ENCODE measurements at regions not wholly inside any gene's neighbourhood (a gene's known extent, or its start where the extent isn't known, plus 50 kb on each side); places are given as distances from the start of the nearest gene placed in this dataset.

GRCh38 chr4:132893787-132894186 lies 255.3 kb upstream of the PCDH10 start:
- H3K79me2 ChIP-seq (ENCODE audit: insufficient read depth, low read length): no peaks in the 10 kb centered on the region
- BruUV-seq (replicated peaks): no TSS peak
- RAD21 ChIA-PET (ENCODE audit: low non-redundant PET in 1 of 2, low total read pairs in 2 of 2, uncharacterized antibody in 2 of 2, unreplicated experiment in 2 of 2): no interaction called here
- H2AFZ ChIP-seq (ENCODE audit: low read depth, low read length, poor library complexity, severe bottlenecking): no peak overlapping the region
- no peaks in the 10 kb centered on the region for H3K27me3 ChIP-seq (ENCODE audit: insufficient read depth, low read length)
- DNase-seq (ENCODE audit: low read depth, low spot score): no peak
- no peak overlapping the region for H3K9ac ChIP-seq (ENCODE audit: low read length)
- no peak overlapping the region for H3K4me3 ChIP-seq (replicated peaks in 1 of 2; ENCODE audit: low read depth in 1 of 2, low read length in 2 of 2)
- intact Hi-C loops (cut with micrococcal nuclease): no loop called here
- H3K4me2 ChIP-seq (ENCODE audit: low read length): no peak overlapping the region
- TF ChIP-seq POLR2AphosphoS5 (IDR thresholded peaks at IDR 0.05; ENCODE audit: low read depth, low read length): no peak
- no peak for TF ChIP-seq POLR2A (IDR thresholded peaks at IDR 0.05; ENCODE audit: borderline replicate concordance, extremely low read depth, insufficient read depth, insufficient read length)
- TF ChIP-seq EZH2 (IDR thresholded peaks at IDR 0.05): no peak
- TF ChIP-seq CBX3 (IDR thresholded peaks at IDR 0.05; ENCODE audit: low read depth): no peak
- CTCF ChIA-PET: no interaction called here
- no peak for ATAC-seq
- H3K9me2 ChIP-seq (ENCODE audit: insufficient read depth): peaks cover 3% of the 10 kb centered on the region; the same call in 1 of the 2 replicates
- no peaks in the 10 kb centered on the region for H3K36me3 ChIP-seq (ENCODE audit: control insufficient read depth in 1 of 2, insufficient read depth in 2 of 2, low read length in 2 of 2)
- H3K9me3 ChIP-seq (ENCODE audit: control insufficient read depth in 1 of 2, insufficient read depth in 1 of 2, low read depth in 1 of 2, low read length in 2 of 2): no peaks in the 10 kb centered on the region
- no peak overlapping the region for H3K27ac ChIP-seq (ENCODE audit: low read depth, low read length)
- H4K20me1 ChIP-seq (ENCODE audit: insufficient read depth): no peaks in the 10 kb centered on the region
- POLR2A ChIA-PET: no interaction called here
- no peaks in the 10 kb centered on the region for H3K4me1 ChIP-seq (ENCODE audit: control insufficient read depth in 1 of 2, insufficient read depth in 2 of 2, low read length in 2 of 2)

- no peaks in the 10 kb centered on the region for H3K4me1 ChIP-seq (ENCODE audit: control insufficient read depth in 1 of 2, insufficient read depth in 2 of 2, low read length in 2 of 2)
- no peak overlapping the region for H3K9ac ChIP-seq (ENCODE audit: low read length)
- DNase-seq (ENCODE audit: low read depth, low spot score) (no peak), ATAC-seq (no peak)
- no peak overlapping the region for H3K27ac ChIP-seq (ENCODE audit: low read depth, low read length)
- no peak overlapping the region for H3K4me3 ChIP-seq (replicated peaks in 1 of 2; ENCODE audit: low read depth in 1 of 2, low read length in 2 of 2)
- POLR2A ChIA-PET: no interaction called here
- H3K36me3 ChIP-seq (ENCODE audit: control insufficient read depth in 1 of 2, insufficient read depth in 2 of 2, low read length in 2 of 2): no peaks in the 10 kb centered on the region
- no peaks in the 10 kb centered on the region; the same call in 1 of the 2 replicates for H3K9me2 ChIP-seq (ENCODE audit: insufficient read depth)
- intact Hi-C loops (cut with micrococcal nuclease): no loop called here
- H2AFZ ChIP-seq (ENCODE audit: low read depth, low read length, poor library complexity, severe bottlenecking): no peak overlapping the region
- no peaks in the 10 kb centered on the region for H3K27me3 ChIP-seq (ENCODE audit: insufficient read depth, low read length)
- BruUV-seq (replicated peaks): no TSS peak
- RAD21 ChIA-PET (ENCODE audit: low non-redundant PET in 1 of 2, low total read pairs in 2 of 2, uncharacterized antibody in 2 of 2, unreplicated experiment in 2 of 2): no interaction called here
- no peak overlapping the region for H3K4me2 ChIP-seq (ENCODE audit: low read length)
- H3K9me3 ChIP-seq (ENCODE audit: control insufficient read depth in 1 of 2, insufficient read depth in 1 of 2, low read depth in 1 of 2, low read length in 2 of 2): no peaks in the 10 kb centered on the region
- H4K20me1 ChIP-seq (ENCODE audit: insufficient read depth): no peaks in the 10 kb centered on the region
- H3K79me2 ChIP-seq (ENCODE audit: insufficient read depth, low read length): no peaks in the 10 kb centered on the region
- CTCF ChIA-PET: no interaction called here
- TF ChIP-seq REST (IDR thresholded peaks at IDR 0.05; ENCODE audit: low read depth) (no peak), FOSL1 (IDR thresholded peaks at IDR 0.05; ENCODE audit: low read depth) (no peak), SIN3A (IDR thresholded peaks at IDR 0.05; ENCODE audit: low read depth) (no peak), SP1 (IDR thresholded peaks at IDR 0.05; ENCODE audit: low read depth) (no peak), EZH2phosphoT487 (IDR thresholded peaks at IDR 0.05; ENCODE audit: borderline replicate concordance) (no peak), ZNF274 (IDR thresholded peaks at IDR 0.05; ENCODE audit: low read depth, low read length) (no peak), ATF3 (IDR thresholded peaks at IDR 0.05) (no peak), TCF7L2 (IDR thresholded peaks at IDR 0.05; ENCODE audit: borderline replicate concordance, extremely low read depth, insufficient read depth, insufficient read length) (no peak), MAX (IDR thresholded peaks at IDR 0.05) (no peak), CEBPB (IDR thresholded peaks at IDR 0.05; ENCODE audit: low read depth) (no peak), EGR1 (IDR thresholded peaks at IDR 0.05; ENCODE audit: low read depth) (no peak), ZBTB33 (IDR thresholded peaks at IDR 0.05; ENCODE audit: extremely low read depth, insufficient replicate concordance, low read length) (no peak)
Measured at GRCh38 chr4:132901224-132901623, 247.9 kb upstream of the PCDH10 start.
